GM21576 (cell line): ENCODE measurements at regions not wholly inside any gene's neighbourhood (a gene's known extent, or its start where the extent isn't known, plus 50 kb on each side); places are given as distances from the start of the nearest gene placed in this dataset.
"Not testable (repeated sequence)": the region's sequence is repeated elsewhere in the genome, so short reads cannot be mapped to it uniquely, and the experiment has no call there.

Experiments used
- ATAC-seq: cut with Tn5 transposase; IDR thresholded peaks from one replicate; pipeline ENCODE4 v1.9.1; 2021; ENCODE audit warnings: mild to moderate bottlenecking, moderate library complexity; ENCODE audit not compliant: unreplicated experiment

GRCh38 chr10:114872519-114873087, 51.0 kb downstream of the FHIP2A start:
- no peak for ATAC-seq

DNA sequence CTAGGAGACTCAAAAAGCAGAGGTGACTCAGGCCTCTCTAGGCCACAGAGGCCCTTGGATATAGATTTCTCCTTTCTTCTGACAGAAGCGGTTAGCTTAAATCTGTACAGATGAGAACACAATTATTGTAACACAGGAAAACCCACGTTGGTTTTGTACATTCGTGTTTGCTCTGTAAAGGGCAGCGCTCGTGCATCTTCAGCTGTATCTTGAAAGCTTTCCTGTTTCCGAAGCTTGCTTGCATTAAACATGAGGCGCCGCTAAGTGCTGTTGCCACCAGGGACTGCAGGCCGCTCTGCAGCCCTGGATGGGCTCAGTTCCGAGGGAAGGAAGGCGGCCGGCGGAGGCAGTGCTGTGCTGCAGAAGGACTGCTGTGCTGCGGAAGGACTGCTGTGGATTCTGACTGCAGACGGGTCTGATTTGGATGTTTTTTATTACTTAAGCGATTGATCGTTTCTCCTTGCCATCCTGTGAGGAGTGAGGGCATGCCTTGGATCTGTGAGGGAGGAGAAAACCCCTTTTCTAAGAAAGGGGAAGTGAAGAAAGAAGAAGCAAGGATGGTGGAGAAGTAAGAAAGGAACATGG, 53.3 kb downstream of the FHIP2A start:
- peak; percentile 43 for ATAC-seq

DNA sequence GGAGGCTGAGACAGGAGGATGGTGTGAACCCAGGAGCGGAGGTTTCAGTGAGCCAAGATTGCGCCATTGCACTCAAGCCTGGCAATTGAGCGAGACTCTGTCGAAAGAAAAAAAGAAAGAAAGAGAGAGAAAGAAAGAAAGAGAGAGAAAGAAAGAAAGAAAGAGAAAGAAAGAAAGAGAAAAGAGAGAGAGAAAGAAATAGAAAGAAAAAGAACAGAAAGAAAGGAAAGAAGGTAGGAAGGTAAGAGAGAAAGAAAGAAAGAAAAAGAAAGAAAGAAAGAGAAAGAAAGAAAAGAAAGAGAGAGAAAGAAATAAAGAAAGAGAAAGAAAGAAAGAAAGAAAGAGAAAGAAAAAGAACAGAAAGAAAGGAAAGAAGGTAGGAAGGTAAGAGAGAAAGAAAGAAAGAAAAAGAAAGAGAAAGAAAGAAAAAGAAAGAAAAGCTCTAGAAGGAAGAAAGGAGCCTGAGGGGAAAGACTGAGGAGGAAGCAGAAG, 54.1 kb downstream of the FHIP2A start:
- ATAC-seq = not testable (repeated sequence)

- ATAC-seq = no peak
Measured at GRCh38 chr10:114876169-114876568, 54.6 kb downstream of the FHIP2A start.

DNA sequence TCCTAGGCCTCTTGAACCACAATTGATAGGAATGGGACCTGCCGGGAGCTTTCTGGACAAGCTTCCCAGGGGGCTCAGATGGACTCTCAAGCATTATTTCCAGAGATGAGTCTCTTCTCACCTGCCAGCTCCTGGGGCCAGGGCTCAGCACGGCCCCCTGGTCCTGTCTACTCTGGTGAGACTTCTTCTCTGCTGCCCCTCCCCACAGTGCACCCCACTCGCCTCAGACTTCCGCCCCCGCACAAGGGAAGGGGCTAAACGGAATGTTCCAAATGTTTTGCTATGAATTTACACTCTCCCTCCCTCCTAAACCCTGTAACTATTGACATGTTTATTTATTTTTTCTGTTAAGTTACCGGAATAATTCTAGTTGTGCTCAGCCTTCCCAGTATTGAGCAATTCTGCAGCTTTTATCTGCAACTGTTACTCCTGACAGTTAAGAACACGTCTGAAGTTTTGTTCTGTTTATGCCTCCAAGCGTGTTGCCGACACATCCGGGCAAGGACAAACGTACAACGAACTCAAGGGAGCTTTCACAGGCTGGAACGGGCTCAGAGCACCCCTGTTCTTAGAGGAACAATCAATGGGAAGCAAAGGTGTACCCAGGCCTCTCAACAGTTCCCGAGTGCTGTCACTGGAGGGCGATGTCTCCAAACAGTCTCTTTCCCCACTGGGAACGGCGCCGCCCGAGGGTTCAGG, 55.2 kb downstream of the FHIP2A start:
- ATAC-seq = peak; percentile 79

DNA sequence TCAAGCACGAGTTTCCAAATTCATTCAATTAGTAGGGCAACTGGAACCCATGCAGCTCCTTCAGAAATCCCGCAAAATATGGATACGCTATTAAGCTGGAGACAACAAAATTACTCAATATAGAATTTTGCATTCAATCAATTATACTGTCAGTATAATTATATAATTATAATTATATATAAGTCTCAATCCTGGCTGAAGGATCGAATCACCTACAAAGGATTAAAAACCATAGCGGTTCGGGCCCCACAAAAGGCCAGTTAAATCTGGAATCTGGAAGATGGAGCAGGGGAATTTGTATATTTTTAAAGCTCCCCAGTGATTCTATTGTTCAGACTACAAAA, 55.7 kb downstream of the FHIP2A start:
- ATAC-seq = no peak

- no peak for ATAC-seq
Measured at GRCh38 chr10:114879093-114879492, 57.5 kb downstream of the FHIP2A start.

DNA sequence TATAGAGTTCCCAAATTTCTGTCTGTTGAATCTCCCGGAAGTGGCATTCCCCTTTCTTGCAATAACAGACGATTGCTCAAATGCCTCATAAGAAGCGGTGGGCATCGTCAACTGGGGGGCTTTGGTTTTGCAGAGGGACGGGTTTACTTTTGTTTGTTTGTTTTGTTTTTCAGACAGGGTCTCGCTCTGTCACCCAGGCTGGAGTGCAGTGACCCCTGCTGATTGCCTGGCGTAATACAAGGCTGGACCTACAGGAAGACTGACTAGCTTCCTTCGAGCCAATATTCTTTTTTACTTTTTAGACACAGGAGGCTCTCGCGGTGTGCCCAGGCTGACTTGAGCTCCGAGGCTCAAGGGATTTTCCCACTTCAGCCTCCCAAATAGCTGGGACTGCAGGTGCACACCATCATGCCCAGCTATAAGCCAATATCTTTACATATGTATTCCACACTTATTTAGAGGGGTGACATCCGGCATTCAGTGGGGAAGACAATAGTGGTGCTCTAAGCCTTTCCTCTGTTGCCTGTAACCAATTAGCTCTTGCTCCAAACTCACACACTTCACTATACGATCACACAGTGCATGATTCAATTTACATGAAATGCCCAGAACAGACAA, 58.1 kb downstream of the FHIP2A start:
- ATAC-seq = peak; percentile 73

DNA sequence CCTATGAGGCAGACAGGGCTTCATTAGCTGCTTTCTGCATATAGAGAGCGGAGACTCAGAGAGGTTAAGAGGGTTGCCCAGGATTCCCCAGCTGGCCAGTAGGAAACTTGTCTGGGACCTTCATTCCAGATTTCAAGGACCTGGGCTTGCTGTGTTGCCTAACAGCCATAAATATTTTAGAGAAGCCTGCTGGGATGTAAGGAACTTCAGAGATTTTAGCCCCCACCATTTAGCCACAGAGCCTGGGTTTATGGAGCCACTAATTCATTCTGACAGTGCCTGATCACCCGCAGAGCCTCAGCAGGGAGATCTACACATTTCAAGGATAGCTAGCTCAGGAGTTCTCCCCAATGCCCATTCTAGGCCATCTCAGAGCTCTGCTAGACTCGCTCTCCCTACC, 56.6 kb upstream of the TRUB1 start:
- no peak for ATAC-seq

- ATAC-seq = no peak
Measured at GRCh38 chr10:114881901-114882300, 56.1 kb upstream of the TRUB1 start.

- no peak for ATAC-seq
Measured at GRCh38 chr10:114885443-114885842, 52.6 kb upstream of the TRUB1 start.
